HG02642 (cell line): ENCODE measurements at regions not wholly inside any gene's neighbourhood (a gene's known extent, or its start where the extent isn't known, plus 50 kb on each side); places are given as distances from the start of the nearest gene placed in this dataset.

Experiments used
- ATAC-seq: cut with Tn5 transposase; IDR thresholded peaks from one replicate; pipeline ENCODE4 v1.9.1; 2021; ENCODE audit warnings: mild to moderate bottlenecking; ENCODE audit not compliant: unreplicated experiment, poor library complexity

- no peak for ATAC-seq
Measured at GRCh38 chr4:128424527-128425497, 137.2 kb upstream of the PGRMC2 start.

GRCh38 chr4:128422296-128422695, 134.7 kb upstream of the PGRMC2 start:
- peak; percentile 87 for ATAC-seq

- ATAC-seq = no peak
Measured at GRCh38 chr4:128416921-128417320, 129.3 kb upstream of the PGRMC2 start.

GRCh38 chr4:128410037-128410436, 122.4 kb upstream of the PGRMC2 start:
- ATAC-seq = no peak

- no peak for ATAC-seq
Measured at GRCh38 chr4:128403586-128403985, 116.0 kb upstream of the PGRMC2 start.

GRCh38 chr4:128394778-128395177, 107.2 kb upstream of the PGRMC2 start:
- ATAC-seq = no peak

- ATAC-seq = no peak
Measured at GRCh38 chr4:128393101-128393704, 105.6 kb upstream of the PGRMC2 start.

GRCh38 chr4:128390475-128390996, 102.9 kb upstream of the PGRMC2 start:
- ATAC-seq = no peak

GRCh38 chr4:128388796-128389195, 101.2 kb upstream of the PGRMC2 start:
- ATAC-seq = no peak

GRCh38 chr4:128388352-128388630, 100.7 kb upstream of the PGRMC2 start:
- no peak for ATAC-seq

- ATAC-seq = no peak
Measured at GRCh38 chr4:128387600-128388351, 100.2 kb upstream of the PGRMC2 start.

GRCh38 chr4:128386761-128387599, 99.4 kb upstream of the PGRMC2 start:
- ATAC-seq = no peak

- no peak for ATAC-seq
Measured at GRCh38 chr4:128385683-128386304, 98.2 kb upstream of the PGRMC2 start.

- no peak for ATAC-seq
Measured at GRCh38 chr4:128384765-128385598, 97.4 kb upstream of the PGRMC2 start.

GRCh38 chr4:128384091-128384520, 96.5 kb upstream of the PGRMC2 start:
- ATAC-seq = no peak

GRCh38 chr4:128381748-128382559, 94.3 kb upstream of the PGRMC2 start:
- no peak for ATAC-seq

- ATAC-seq = no peak
Measured at GRCh38 chr4:128380306-128380705, 92.7 kb upstream of the PGRMC2 start.

GRCh38 chr4:128379860-128380259, 92.2 kb upstream of the PGRMC2 start:
- peak; percentile 64 for ATAC-seq
